CD4-positive, alpha-beta T cell (primary cell): ENCODE measurements at regions not wholly inside any gene's neighbourhood (a gene's known extent, or its start where the extent isn't known, plus 50 kb on each side); places are given as distances from the start of the nearest gene placed in this dataset.

Experiments used
- ATAC-seq: fragments of 200-7000 bp; cut with Tn5 transposase; one replicate; pipeline ENCODE4 v1.10.0; 2022; ENCODE audit warnings: mild to moderate bottlenecking; ENCODE audit not compliant: poor library complexity
- CTCF ChIA-PET: fragments of 350-600 bp; sonication (Branson Sonifier 250); formaldehyde crosslinking; loops from one replicate; lab custom pipeline; 2021; ENCODE audit warnings: antibody characterized with exemption, inconsistent platforms; lab: Charles Lee
- POLR2A ChIA-PET: fragments of 350-600 bp; sonication (Branson Sonifier 250); formaldehyde crosslinking; loops from one replicate; lab custom pipeline; 2021; ENCODE audit warnings: antibody characterized with exemption, inconsistent platforms; lab: Charles Lee
- DNase-seq, 14 experiments: peaks; one replicate each; pipeline ENCODE4 v3.0.0-alpha.2; 2013 to 2020; ENCODE audit warnings: mixed read lengths in 2 of 14
- H3K27ac ChIP-seq, 2 donors: one replicate each; pipeline versions ENCODE4 v1.5.1 to v1.7.0; 2013; ENCODE audit warnings: low read length in 2 of 2, low read depth in 1 of 2, mild to moderate bottlenecking in 1 of 2
- H3K27me3 ChIP-seq, 2 experiments: 1 replicate in 1 of 2; 2 replicates in 1 of 2; pipeline versions ENCODE4 v1.6.1 to v1.7.0; 2013; ENCODE audit warnings: low read length in 2 of 2, control low read depth in 1 of 2, mild to moderate bottlenecking in 1 of 2, moderate library complexity in 1 of 2; ENCODE audit not compliant: insufficient read depth in 2 of 2, control insufficient read depth in 1 of 2
- H3K36me3 ChIP-seq: one replicate; pipeline ENCODE4 v1.6.1; 2013; ENCODE audit warnings: low read length, control low read depth; ENCODE audit not compliant: insufficient read depth
- H3K4me1 ChIP-seq: one replicate; pipeline ENCODE4 v1.6.1; 2013; ENCODE audit warnings: low read length, control low read depth; ENCODE audit not compliant: insufficient read depth
- H3K4me3 ChIP-seq: one replicate; pipeline ENCODE4 v1.5.1; 2013; ENCODE audit warnings: mild to moderate bottlenecking, low read length, moderate library complexity
- H3K9me3 ChIP-seq, 2 experiments: 1 replicate in 1 of 2; 2 replicates in 1 of 2; pipeline versions ENCODE4 v1.6.1 to v1.7.0; 2013; ENCODE audit warnings: low read length in 2 of 2, mild to moderate bottlenecking in 2 of 2, control low read depth in 1 of 2, moderate library complexity in 1 of 2; ENCODE audit not compliant: control insufficient read depth in 1 of 2, insufficient read depth in 1 of 2
- H3K27ac Mint-ChIP-seq: one replicate; pipeline ENCODE4 v1.8.0; 2020; ENCODE audit warnings: mixed read lengths
- H3K27me3 Mint-ChIP-seq: one replicate; pipeline ENCODE4 v1.8.0; 2021; ENCODE audit warnings: mixed read lengths
- H3K36me3 Mint-ChIP-seq: one replicate; pipeline ENCODE4 v1.8.0; 2021; ENCODE audit warnings: low read depth, mixed read lengths
- H3K4me1 Mint-ChIP-seq: one replicate; pipeline ENCODE4 v1.8.0; 2021; ENCODE audit warnings: low read depth, mixed read lengths
- H3K4me3 Mint-ChIP-seq: one replicate; pipeline ENCODE4 v1.8.0; 2020; ENCODE audit warnings: mild to moderate bottlenecking, mixed read lengths
- H3K9me3 Mint-ChIP-seq: one replicate; pipeline ENCODE4 v1.8.0; 2020; ENCODE audit warnings: mixed read lengths
- intact Hi-C, 2 experiments: fragments of 100-400 bp; cut with DNase I in 1 of 2; cut with micrococcal nuclease in 1 of 2; formaldehyde crosslinking; loops; one replicate each; pipeline versions ENCODE4 v1.15.1 to v1.9.0; 2023 to 2025; cut with DNase I, micrococcal nuclease
- TF ChIP-seq, protein P1 (sequence below): fragments of 200-600 bp; IDR thresholded peaks from one replicate; pipeline ENCODE4 v1.8.0; 2022; ENCODE audit warnings: antibody characterized with exemption, mild to moderate bottlenecking

DNA sequence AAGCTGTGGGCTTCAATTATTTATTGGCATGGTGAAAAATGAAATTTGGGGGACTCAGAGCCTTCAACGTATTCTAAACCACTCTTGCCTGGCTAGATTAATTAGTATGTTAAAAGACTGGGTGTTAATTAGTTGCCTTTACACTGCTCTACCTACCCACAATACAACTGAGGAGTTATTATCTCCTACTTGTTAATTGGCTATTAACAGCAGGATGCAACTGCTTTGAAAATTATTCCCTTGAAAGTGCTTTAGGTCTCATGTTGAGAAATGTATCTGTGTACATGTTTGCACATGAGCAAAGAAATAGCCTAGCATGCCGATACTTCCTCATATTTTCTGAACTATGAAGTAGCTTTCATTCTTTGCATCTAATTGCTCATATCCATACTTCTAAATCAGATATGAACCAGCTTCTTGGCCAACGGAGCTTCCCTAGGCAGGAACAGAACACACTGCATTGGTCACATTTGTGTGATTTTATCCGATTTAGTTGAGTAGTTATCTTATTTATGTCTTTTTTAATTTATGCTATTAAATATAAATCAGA, 155.8 kb downstream of the GPAM start:
- Mint-ChIP-seq H3K4me1 (no peaks in the 10 kb centered on the region), H3K27ac (no peak overlapping the region), H3K9me3 (peaks cover 10% of the 10 kb centered on the region), H3K36me3 (no peaks in the 10 kb centered on the region), H3K27me3 (no peaks in the 10 kb centered on the region), H3K4me3 (no peak overlapping the region)
- POLR2A ChIA-PET = no interaction called here
- Histone ChIP-seq H3K36me3 (no peaks in the 10 kb centered on the region), H3K4me1 (no peaks in the 10 kb centered on the region), H3K9me3 (peaks cover 4 to 16% of the 10 kb centered on the region in 2 experiments), H3K4me3 (no peak overlapping the region), H3K27ac (no peak overlapping the region), H3K27me3 (no peaks in the 10 kb centered on the region)
- intact Hi-C loops = no loop called here
- TF ChIP-seq, protein P1, sequence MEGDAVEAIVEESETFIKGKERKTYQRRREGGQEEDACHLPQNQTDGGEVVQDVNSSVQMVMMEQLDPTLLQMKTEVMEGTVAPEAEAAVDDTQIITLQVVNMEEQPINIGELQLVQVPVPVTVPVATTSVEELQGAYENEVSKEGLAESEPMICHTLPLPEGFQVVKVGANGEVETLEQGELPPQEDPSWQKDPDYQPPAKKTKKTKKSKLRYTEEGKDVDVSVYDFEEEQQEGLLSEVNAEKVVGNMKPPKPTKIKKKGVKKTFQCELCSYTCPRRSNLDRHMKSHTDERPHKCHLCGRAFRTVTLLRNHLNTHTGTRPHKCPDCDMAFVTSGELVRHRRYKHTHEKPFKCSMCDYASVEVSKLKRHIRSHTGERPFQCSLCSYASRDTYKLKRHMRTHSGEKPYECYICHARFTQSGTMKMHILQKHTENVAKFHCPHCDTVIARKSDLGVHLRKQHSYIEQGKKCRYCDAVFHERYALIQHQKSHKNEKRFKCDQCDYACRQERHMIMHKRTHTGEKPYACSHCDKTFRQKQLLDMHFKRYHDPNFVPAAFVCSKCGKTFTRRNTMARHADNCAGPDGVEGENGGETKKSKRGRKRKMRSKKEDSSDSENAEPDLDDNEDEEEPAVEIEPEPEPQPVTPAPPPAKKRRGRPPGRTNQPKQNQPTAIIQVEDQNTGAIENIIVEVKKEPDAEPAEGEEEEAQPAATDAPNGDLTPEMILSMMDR = no peak
- ATAC-seq (no peak), DNase-seq (no peak)
- CTCF ChIA-PET = no interaction called here

DNA sequence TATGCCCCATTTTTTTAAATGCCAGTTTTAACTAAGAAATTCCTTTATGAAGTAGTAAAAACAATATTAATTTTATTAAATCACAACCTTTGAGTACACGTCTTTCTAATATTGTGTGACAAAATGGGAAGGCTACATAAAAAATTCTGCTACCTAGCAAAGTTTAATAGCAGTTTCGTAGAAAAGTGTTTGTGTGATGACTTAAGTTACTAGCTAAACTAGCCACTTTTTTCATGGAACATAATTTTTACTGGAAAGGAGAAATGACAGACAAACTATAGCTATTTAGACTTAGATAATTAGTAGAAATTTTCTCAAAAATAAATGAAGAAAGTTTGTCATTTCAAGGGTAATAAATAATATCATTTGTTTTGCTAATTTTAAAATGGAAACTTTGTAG, 153.1 kb downstream of the GPAM start:
- H3K27ac ChIP-seq = no peak overlapping the region
- H3K36me3 Mint-ChIP-seq = no peaks in the 10 kb centered on the region
- no peak for ATAC-seq
- H3K4me3 ChIP-seq = no peak overlapping the region
- no peak for DNase-seq
- intact Hi-C loops = no loop called here
- CTCF ChIA-PET = interaction anchor here (1.1 kb wide), 1 partner anchor 10 kb away, joined by 3 read pairs; no protein-coding TSS in a partner anchor
- no peaks in the 10 kb centered on the region for H3K27me3 Mint-ChIP-seq
- H3K9me3 Mint-ChIP-seq = peaks cover 10% of the 10 kb centered on the region
- no peaks in the 10 kb centered on the region for H3K36me3 ChIP-seq
- no peaks in the 10 kb centered on the region for H3K27me3 ChIP-seq
- H3K4me1 ChIP-seq = no peaks in the 10 kb centered on the region
- POLR2A ChIA-PET = no interaction called here
- H3K4me1 Mint-ChIP-seq = no peaks in the 10 kb centered on the region
- peaks cover under 1 to 16% of the 10 kb centered on the region in 2 experiments for H3K9me3 ChIP-seq
- no peak overlapping the region for H3K27ac Mint-ChIP-seq
- TF ChIP-seq, protein P1 = no peak
- no peak overlapping the region for H3K4me3 Mint-ChIP-seq

DNA sequence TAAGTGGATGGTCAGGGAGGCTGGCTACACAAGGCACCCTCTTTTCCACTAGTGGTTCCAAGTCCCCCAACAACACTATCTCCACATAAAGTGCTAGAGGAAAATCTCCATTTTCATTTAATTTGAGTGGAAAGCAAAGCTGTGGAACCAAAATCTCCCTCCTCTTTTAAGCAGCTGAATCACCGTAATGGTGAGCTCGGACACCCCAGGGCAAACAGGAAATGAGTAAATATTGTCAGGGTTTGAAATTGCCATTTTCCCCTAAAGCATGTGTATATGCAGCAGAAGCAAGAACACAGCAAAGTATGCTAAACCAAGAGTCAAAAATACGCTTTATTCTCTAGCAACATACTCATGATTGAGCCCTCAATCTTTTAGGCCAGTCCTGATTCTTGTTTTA, 143.7 kb downstream of the GPAM start:
- TF ChIP-seq, protein P1 = no peak
- Histone ChIP-seq H3K4me1 (no peaks in the 10 kb centered on the region), H3K4me3 (no peak overlapping the region), H3K36me3 (no peaks in the 10 kb centered on the region), H3K27ac (no peak overlapping the region), H3K27me3 (peaks cover 0 to 5% of the 10 kb centered on the region in 2 experiments), H3K9me3 (no peaks in the 10 kb centered on the region)
- no peak overlapping the region for H3K4me3 Mint-ChIP-seq
- no peak overlapping the region for H3K27ac Mint-ChIP-seq
- ChIA-PET CTCF (no interaction called here), POLR2A (no interaction called here)
- peaks cover 6% of the 10 kb centered on the region for H3K27me3 Mint-ChIP-seq
- no peaks in the 10 kb centered on the region for H3K36me3 Mint-ChIP-seq
- intact Hi-C loops = no loop called here
- DNase-seq (no peak), ATAC-seq (no peak)
- no peaks in the 10 kb centered on the region for H3K4me1 Mint-ChIP-seq
- no peaks in the 10 kb centered on the region for H3K9me3 Mint-ChIP-seq
